Endothelial cell of umbilical vein (primary cell): ENCODE measurements at regions not wholly inside any gene's neighbourhood (a gene's known extent, or its start where the extent isn't known, plus 50 kb on each side); places are given as distances from the start of the nearest gene placed in this dataset.

ENCODE experiments used
- BruUV-seq: library from RNA; stranded (reverse); fragments of 400-500 nt; replicated peaks from 2 replicates; lab custom pipeline; 2021; lab: Mats Ljungman, UMichigan
- CTCF ChIA-PET: fragments of 300-600, 350-600 bp; sonication (Branson Sonifier 250); formaldehyde crosslinking; loops from one replicate; lab custom pipeline; 2021; ENCODE audit warnings: antibody characterized with exemption, inconsistent platforms; lab: Charles Lee
- POLR2A ChIA-PET: fragments of 300-600, 350-600 bp; sonication (Branson Sonifier 250); formaldehyde crosslinking; loops from one replicate; lab custom pipeline; 2021; ENCODE audit warnings: antibody characterized with exemption, inconsistent platforms; lab: Charles Lee
- DNase-seq: peaks from one replicate; pipeline ENCODE4 v3.0.0-alpha.2; 2011; ENCODE audit warnings: low read depth, low spot score
- FAIRE-seq: peaks from 2 replicates; lab custom pipeline; 2011; peaks lifted over from hg19 to GRCh38; lab: Jason Lieb, UNC
- H2AFZ ChIP-seq: 2 replicates; pipeline ENCODE4 v1.6.0; 2012; ENCODE audit warnings: low read depth, low read length, control low read depth, inconsistent platforms
- H3K27ac ChIP-seq: 2 replicates; pipeline ENCODE4 v1.5.1; 2011; ENCODE audit warnings: low read depth, mild to moderate bottlenecking, control low read depth, low read length, moderate library complexity; ENCODE audit not compliant: insufficient read depth
- H3K27me3 ChIP-seq, 2 experiments: 2 replicates each; pipeline versions ENCODE4 v1.6.0 to v1.6.1; 2011; ENCODE audit warnings: low read length in 2 of 2, mixed read lengths in 1 of 2; ENCODE audit not compliant: control insufficient read depth in 2 of 2, insufficient read depth in 2 of 2
- H3K36me3 ChIP-seq, 2 experiments: 2 replicates in 1 of 2; 3 replicates in 1 of 2; pipeline ENCODE4 v1.5.1; 2011; ENCODE audit warnings: low read length in 2 of 2, mild to moderate bottlenecking in 1 of 2, moderate library complexity in 1 of 2; ENCODE audit not compliant: control insufficient read depth in 2 of 2, insufficient read depth in 2 of 2; ENCODE audit errors: extremely low read depth in 1 of 2
- H3K4me1 ChIP-seq: 3 replicates; pipeline ENCODE4 v1.5.1; 2011; ENCODE audit warnings: mild to moderate bottlenecking, low read length; ENCODE audit not compliant: control insufficient read depth, insufficient read depth; ENCODE audit errors: extremely low read depth
- H3K4me2 ChIP-seq: 2 replicates; pipeline ENCODE4 v1.6.1; 2011; ENCODE audit warnings: low read length, control low read depth, mixed read lengths; ENCODE audit not compliant: insufficient read depth
- H3K4me3 ChIP-seq, 3 experiments: fragments of 200-600 bp in 1 of 3; sonication (generic), shearing (Covaris generic) in 1 of 3; replicated peaks in 1 of 3; 2 replicates each; pipeline ENCODE4 v1.5.1; 2011 to 2016; ENCODE audit warnings: control low read depth in 3 of 3, low read length in 3 of 3, mild to moderate bottlenecking in 2 of 3, inconsistent platforms in 1 of 3, low read depth in 1 of 3, moderate library complexity in 1 of 3; ENCODE audit not compliant: insufficient read depth in 1 of 3
- H3K79me2 ChIP-seq: 2 replicates; pipeline ENCODE4 v1.6.0; 2012; ENCODE audit warnings: low read length, inconsistent platforms; ENCODE audit not compliant: control insufficient read depth, insufficient read depth
- H3K9ac ChIP-seq: replicated peaks from 2 replicates; pipeline ENCODE3; 2011; ENCODE audit warnings: low read length, control low read depth; ENCODE audit not compliant: insufficient read depth; ENCODE audit errors: extremely low read depth
- H3K9me1 ChIP-seq: replicated peaks from 3 replicates; pipeline ENCODE4 v1.6.0; 2011; ENCODE audit warnings: mild to moderate bottlenecking, low read length; ENCODE audit not compliant: control insufficient read depth, insufficient read depth; ENCODE audit errors: extremely low read depth
- H3K9me3 ChIP-seq: replicated peaks from 2 replicates; pipeline ENCODE4 v1.5.1; 2012; ENCODE audit warnings: low read length, inconsistent platforms; ENCODE audit not compliant: control insufficient read depth, insufficient read depth
- H4K20me1 ChIP-seq: replicated peaks from 2 replicates; pipeline ENCODE3; 2011; ENCODE audit warnings: mild to moderate bottlenecking, low read length; ENCODE audit not compliant: control insufficient read depth, insufficient read depth; ENCODE audit errors: extremely low read depth
- CTCF ChIP-seq, 2 donors: IDR thresholded peaks; 1 replicate in 1 of 2; 2 replicates in 1 of 2; pipeline ENCODE4 v1.5.1; 2011; ENCODE audit warnings: low read length in 2 of 2, mild to moderate bottlenecking in 2 of 2, moderate library complexity in 2 of 2, control low read depth in 1 of 2, inconsistent platforms in 1 of 2, low read depth in 1 of 2; ENCODE audit not compliant: insufficient read depth in 1 of 2; ENCODE audit errors: extremely low read depth in 1 of 2
- EZH2 ChIP-seq: IDR thresholded peaks from 2 replicates; pipeline ENCODE4 v1.6.1; 2012; ENCODE audit warnings: borderline replicate concordance, low read depth, mild to moderate bottlenecking, moderate library complexity, low read length, inconsistent platforms; ENCODE audit not compliant: severe bottlenecking
- FOS ChIP-seq: IDR thresholded peaks from 2 replicates; pipeline ENCODE4 v1.6.1; 2011; ENCODE audit warnings: mild to moderate bottlenecking, low read length, moderate library complexity, borderline replicate concordance; ENCODE audit not compliant: insufficient read depth
- GATA2 ChIP-seq: IDR thresholded peaks from 2 replicates; pipeline ENCODE4 v1.7.0; 2011; ENCODE audit warnings: low read depth, mild to moderate bottlenecking, moderate library complexity, mixed read lengths, low read length; ENCODE audit not compliant: insufficient read length, insufficient read depth
- JUN ChIP-seq: IDR thresholded peaks from 2 replicates; pipeline ENCODE4 v1.6.1; 2011; ENCODE audit warnings: borderline replicate concordance, low read depth; ENCODE audit not compliant: insufficient read length, insufficient read depth
- MAX ChIP-seq: IDR thresholded peaks from 2 replicates; pipeline ENCODE4 v1.6.1; 2011; ENCODE audit not compliant: insufficient read depth, insufficient read length
- MYC ChIP-seq: IDR thresholded peaks from one replicate; pipeline ENCODE4 v1.6.1; 2011; ENCODE audit warnings: mild to moderate bottlenecking, low read depth, low read length
- POLR2A ChIP-seq: IDR thresholded peaks from 2 replicates; pipeline ENCODE4 v1.6.1; 2012; ENCODE audit warnings: low read depth, mild to moderate bottlenecking, control low read depth, low read length
- POLR2AphosphoS5 ChIP-seq: IDR thresholded peaks from 2 replicates; pipeline ENCODE4 v1.6.1; 2012; ENCODE audit warnings: low read depth, mild to moderate bottlenecking, control low read depth, low read length, moderate library complexity; ENCODE audit not compliant: insufficient read depth
- dilution Hi-C: fragments of 300-500 bp; cut with MboI; formaldehyde crosslinking; loops from one replicate; pipeline ENCODE4 v1.15.0; 2019; ENCODE audit warnings: low sequenced_read_pairs; ENCODE audit not compliant: extremely low pct_ligation_motif_present
- intact Hi-C: fragments of 100-400 bp; cut with micrococcal nuclease; formaldehyde crosslinking; loops from one replicate; pipeline ENCODE4 v1.10.0; 2022

- H3K9me1 ChIP-seq = no peaks in the 10 kb centered on the region
- no peaks in the 10 kb centered on the region for H3K79me2 ChIP-seq
- BruUV-seq = no TSS peak
- DNase-seq = no peak
- no peak for FAIRE-seq
- H3K9me3 ChIP-seq = no peaks in the 10 kb centered on the region
- TF ChIP-seq MYC = no peak
- TF ChIP-seq EZH2 = no peak
- no peak for TF ChIP-seq MAX
- TF ChIP-seq POLR2AphosphoS5 = no peak
- no peak for TF ChIP-seq FOS
- TF ChIP-seq CTCF (IDR thresholded peaks at IDR 0.05; ENCODE audit: extremely low read depth in 1 of 2, insufficient read depth in 1 of 2, low read depth in 1 of 2, low read length in 2 of 2) = no peak
- no peak for TF ChIP-seq POLR2A
- TF ChIP-seq JUN = no peak
- TF ChIP-seq GATA2 = no peak
- intact Hi-C loops = no loop called here
- no peak overlapping the region for H3K4me2 ChIP-seq
- H3K27ac ChIP-seq = no peak overlapping the region
- no peak overlapping the region for H3K4me3 ChIP-seq
- no peaks in the 10 kb centered on the region for H4K20me1 ChIP-seq
- POLR2A ChIA-PET = no interaction called here
- H3K36me3 ChIP-seq = no peaks in the 10 kb centered on the region
- dilution Hi-C loops = no loop called here
- no peak overlapping the region for H2AFZ ChIP-seq
- no peak overlapping the region for H3K9ac ChIP-seq
- H3K27me3 ChIP-seq = peaks cover 0 to 2% of the 10 kb centered on the region in 2 experiments
- CTCF ChIA-PET = no interaction called here
- H3K4me1 ChIP-seq = no peaks in the 10 kb centered on the region
Observed at GRCh38 chr14:94707494-94707893, 62.4 kb downstream of the GSC start.
